ENCODE measurements at regions not wholly inside any gene's neighbourhood (a gene's known extent, or its start where the extent isn't known, plus 50 kb on each side); places are given as distances from the start of the nearest gene placed in this dataset.

GRCh38 chr20:22499515-22500166, 84.7 kb downstream of the FOXA2 start:
- H3K4me3 ChIP-seq (ENCODE audit: control insufficient read depth, low read depth, low read length): no peak overlapping the region
- TF ChIP-seq CTCF (IDR thresholded peaks at IDR 0.05; ENCODE audit: control insufficient read depth, insufficient read depth, low read depth, low read length, missing control alignments): no peak
- DNase-seq (ENCODE audit: low read depth): no peak

GRCh38 chr20:22496817-22497216, 87.6 kb downstream of the FOXA2 start:
- TF ChIP-seq CTCF (IDR thresholded peaks at IDR 0.05; ENCODE audit: control insufficient read depth, insufficient read depth, low read depth, low read length, missing control alignments): no peak
- no peak for DNase-seq (ENCODE audit: low read depth)
- no peak overlapping the region for H3K4me3 ChIP-seq (ENCODE audit: control insufficient read depth, low read depth, low read length)

GRCh38 chr20:22495789-22496188, 88.6 kb downstream of the FOXA2 start:
- TF ChIP-seq CTCF (IDR thresholded peaks at IDR 0.05; ENCODE audit: control insufficient read depth, insufficient read depth, low read depth, low read length, missing control alignments): no peak

GRCh38 chr20:22495172-22495571, 89.2 kb downstream of the FOXA2 start:
- no peak overlapping the region for H3K4me3 ChIP-seq (ENCODE audit: control insufficient read depth, low read depth, low read length)
- DNase-seq (ENCODE audit: low read depth): no peak
- no peak for TF ChIP-seq CTCF (IDR thresholded peaks at IDR 0.05; ENCODE audit: control insufficient read depth, insufficient read depth, low read depth, low read length, missing control alignments)

More at GRCh38 chr20:22495789-22496188, 88.6 kb downstream of the FOXA2 start:
- no peak for DNase-seq (ENCODE audit: low read depth)
- no peak overlapping the region for H3K4me3 ChIP-seq (ENCODE audit: control insufficient read depth, low read depth, low read length)

GRCh38 chr20:22492497-22492896, 91.9 kb downstream of the FOXA2 start:
- no peak overlapping the region for H3K4me3 ChIP-seq (ENCODE audit: control insufficient read depth, low read depth, low read length)
- no peak for DNase-seq (ENCODE audit: low read depth)
- TF ChIP-seq CTCF (IDR thresholded peaks at IDR 0.05; ENCODE audit: control insufficient read depth, insufficient read depth, low read depth, low read length, missing control alignments): no peak

GRCh38 chr20:22491194-22491505, 93.2 kb downstream of the FOXA2 start:
- TF ChIP-seq CTCF (IDR thresholded peaks at IDR 0.05; ENCODE audit: control insufficient read depth, insufficient read depth, low read depth, low read length, missing control alignments): no peak
- no peak overlapping the region for H3K4me3 ChIP-seq (ENCODE audit: control insufficient read depth, low read depth, low read length)
- no peak for DNase-seq (ENCODE audit: low read depth)
